GM12878 (cell line): ENCODE measurements at regions not wholly inside any gene's neighbourhood (a gene's known extent, or its start where the extent isn't known, plus 50 kb on each side); places are given as distances from the start of the nearest gene placed in this dataset.

Experiments
- ATAC-seq: fragments of 200-7000 bp; cut with Tn5 transposase; 3 replicates; pipeline ENCODE4 v1.9.1; 2020; ENCODE audit warnings: mild to moderate bottlenecking, moderate library complexity
- BruUV-seq: library from RNA; stranded (reverse); fragments of 400-500 nt; replicated peaks from 2 replicates; lab custom pipeline; 2021; lab: Mats Ljungman, UMichigan
- CTCF ChIA-PET: fragments of 300-600 bp; sonication (Branson Sonifier 250); formaldehyde crosslinking; extraction: SDS; loops from one replicate; lab custom pipeline; 2021; ENCODE audit warnings: inconsistent platforms; lab: Yijun Ruan, JAX
- POLR2A ChIA-PET: fragments of 350-600 bp; formaldehyde crosslinking; extraction: SDS; loops from one replicate; lab custom pipeline; 2021; ENCODE audit warnings: inconsistent platforms; lab: Charles Lee
- RAD21 ChIA-PET: fragments of 300-600 bp; sonication (Branson Sonifier 250); formaldehyde crosslinking; loops from one replicate; lab custom pipeline; 2023; ENCODE audit warnings: antibody characterized with exemption; ENCODE audit not compliant: unreplicated experiment; lab: Charles Lee
- SMC1A ChIA-PET: fragments of 300-600 bp; sonication (Branson Sonifier 250); formaldehyde crosslinking; loops from one replicate; lab custom pipeline; 2023; ENCODE audit not compliant: unreplicated experiment, uncharacterized antibody; lab: Charles Lee
- DNase-seq: peaks from one replicate; pipeline ENCODE4 v3.0.0-alpha.2; 2011; ENCODE audit warnings: low read depth, low spot score
- FAIRE-seq: peaks from 3 replicates; lab custom pipeline; 2011; peaks lifted over from hg19 to GRCh38; lab: Jason Lieb, UNC
- H2AFZ ChIP-seq: 2 replicates; pipeline ENCODE4 v1.6.0; 2011; ENCODE audit warnings: low read depth, low read length, control low read depth; ENCODE audit not compliant: control insufficient read depth
- H3K27ac ChIP-seq: 2 replicates; pipeline ENCODE4 v1.5.1; 2011; ENCODE audit warnings: control low read depth; ENCODE audit not compliant: control insufficient read depth, insufficient read depth
- H3K27me3 ChIP-seq, 2 experiments: replicated peaks in 1 of 2; 2 replicates each; pipeline versions ENCODE4 v1.6.0 to v1.6.1; 2011; ENCODE audit warnings: low read length in 1 of 2; ENCODE audit not compliant: control insufficient read depth in 2 of 2, insufficient read depth in 2 of 2
- H3K36me3 ChIP-seq, 2 experiments: 2 replicates each; pipeline ENCODE4 v1.5.1; 2011; ENCODE audit warnings: low read length in 1 of 2; ENCODE audit not compliant: control insufficient read depth in 2 of 2, insufficient read depth in 2 of 2
- H3K4me1 ChIP-seq: 2 replicates; pipeline ENCODE4 v1.6.1; 2011; ENCODE audit warnings: mild to moderate bottlenecking, low read length, moderate library complexity, mixed read lengths; ENCODE audit not compliant: control insufficient read depth, insufficient read depth
- H3K4me2 ChIP-seq: 2 replicates; pipeline ENCODE4 v1.6.0; 2011; ENCODE audit warnings: control low read depth; ENCODE audit not compliant: control insufficient read depth, insufficient read depth
- H3K4me3 ChIP-seq: fragments of 200-600 bp; sonication (generic); 2 replicates; pipeline ENCODE4 v1.5.1; 2016
- H3K79me2 ChIP-seq: 2 replicates; pipeline ENCODE4 v1.6.0; 2011; ENCODE audit warnings: low read length; ENCODE audit not compliant: control insufficient read depth, insufficient read depth
- H3K9ac ChIP-seq: 2 replicates; pipeline ENCODE4 v1.8.0; 2011; ENCODE audit warnings: low read length, control low read depth, mixed read lengths; ENCODE audit not compliant: control insufficient read depth, insufficient read depth
- H3K9me3 ChIP-seq: replicated peaks from 3 replicates; pipeline ENCODE4 v1.5.1; 2011; ENCODE audit warnings: mild to moderate bottlenecking, low read length; ENCODE audit not compliant: control insufficient read depth, insufficient read depth
- H4K20me1 ChIP-seq: 2 replicates; pipeline ENCODE4 v1.6.0; 2011; ENCODE audit not compliant: control insufficient read depth, insufficient read depth
- CBFB ChIP-seq: IDR thresholded peaks from 2 replicates; pipeline ENCODE4 v1.6.1; 2016; ENCODE audit warnings: antibody characterized with exemption, low read depth
- CREB1 ChIP-seq: IDR thresholded peaks from 2 replicates; pipeline ENCODE4 v1.6.1; 2012; ENCODE audit warnings: low read depth, mild to moderate bottlenecking, inconsistent platforms
- DPF2 ChIP-seq: fragments of 450-650 bp; IDR thresholded peaks from 2 replicates; pipeline ENCODE4 v1.6.1; 2017; ENCODE audit warnings: mild to moderate bottlenecking
- HCFC1 ChIP-seq: fragments of 150-350 bp; IDR thresholded peaks from 2 replicates; pipeline ENCODE4 v1.6.1; 2014; ENCODE audit warnings: low read length
- IRF3 ChIP-seq: fragments of 450-650 bp; IDR thresholded peaks from 2 replicates; pipeline ENCODE4 v1.6.1; 2014; ENCODE audit warnings: mild to moderate bottlenecking
- NFYA ChIP-seq: IDR thresholded peaks from 2 replicates; pipeline ENCODE4 v1.6.1; 2011; ENCODE audit warnings: low read depth, mild to moderate bottlenecking, low read length, improper control_type of control experiment, borderline replicate concordance
- NR2C2 ChIP-seq: IDR thresholded peaks from 2 replicates; pipeline ENCODE4 v1.6.1; 2011; ENCODE audit warnings: borderline replicate concordance, low read depth; ENCODE audit not compliant: control insufficient read depth, insufficient read length
- PKNOX1 ChIP-seq: fragments of 450-650 bp; IDR thresholded peaks from 2 replicates; pipeline ENCODE4 v1.6.1; 2016; ENCODE audit warnings: mild to moderate bottlenecking
- PRDM15 ChIP-seq: fragments of 450-650 bp; formaldehyde crosslinking; IDR thresholded peaks from 2 replicates; pipeline ENCODE4 v1.4.0; 2020; ENCODE audit warnings: mild to moderate bottlenecking, moderate library complexity
- RFX5 ChIP-seq: IDR thresholded peaks from 2 replicates; pipeline ENCODE4 v1.6.1; 2011; ENCODE audit warnings: low read depth, low read length, improper control_type of control experiment
- WRNIP1 ChIP-seq: IDR thresholded peaks from 2 replicates; pipeline ENCODE4 v1.6.1; 2011; ENCODE audit warnings: low read depth, low read length, improper control_type of control experiment, borderline replicate concordance
- ZBTB33 ChIP-seq: fragments of 450-650 bp; IDR thresholded peaks from 2 replicates; pipeline ENCODE4 v1.6.1; 2017; ENCODE audit warnings: mild to moderate bottlenecking
- WGBS: methylation state at CpG from one replicate; pipeline ENCODE4 v1.1.6; 2016; ENCODE audit warnings: low lambda C conversion rate; ENCODE audit not compliant: insufficient replicate concordance, insufficient coverage; ENCODE audit errors: missing lambda C conversion rate; 5-methylcytosine and 5-hydroxymethylcytosine counted together
- in situ Hi-C: fragments of 300-500 bp; cut with MboI; formaldehyde crosslinking; loops from 9 replicates; pipeline ENCODE4 v1.14.3; 2018; ENCODE audit warnings: mixed read lengths
- intact Hi-C: fragments of 100-400 bp; cut with micrococcal nuclease; formaldehyde crosslinking; loops from one replicate; pipeline ENCODE4 v1.14.2; 2022; ENCODE audit not compliant: unreplicated experiment

GRCh38 chr20:12256806-12257205 is 339.1 kb downstream of the BTBD3 start (continued):
- TF ChIP-seq PRDM15 (CRISPR knock-in tag) = no peak
- no peak for TF ChIP-seq HCFC1
- no peak for TF ChIP-seq NFYA

GRCh38 chr20:12262747-12263146 is 345.1 kb downstream of the BTBD3 start:
- H3K36me3 ChIP-seq = no peaks in the 10 kb centered on the region
- ChIA-PET CTCF (no interaction called here), RAD21 (no interaction called here), SMC1A (interaction anchor here (0.7 kb wide), 1 partner anchor 658 kb away, joined by 3 read pairs; no protein-coding TSS in a partner anchor), POLR2A (no interaction called here)
- H3K9ac ChIP-seq = no peak overlapping the region
- BruUV-seq = no TSS peak
- H3K4me1 ChIP-seq = no peaks in the 10 kb centered on the region
- H3K4me3 ChIP-seq = no peak overlapping the region
- H4K20me1 ChIP-seq = no peaks in the 10 kb centered on the region
- ATAC-seq (no peak), FAIRE-seq (no peak), DNase-seq (no peak)
- H3K79me2 ChIP-seq = no peaks in the 10 kb centered on the region
- 49% methylated on average over 10 of the region's 10 CpGs for WGBS
- TF ChIP-seq NR2C2 = no peak
- no peak for TF ChIP-seq PKNOX1
- no peak for TF ChIP-seq WRNIP1
- no peak for TF ChIP-seq ZBTB33
- no peak for TF ChIP-seq DPF2
- no peak for TF ChIP-seq CREB1
- TF ChIP-seq RFX5 = no peak
- no peak for TF ChIP-seq CBFB
- no peak for TF ChIP-seq IRF3
- in situ Hi-C loops = no loop called here
- H3K9me3 ChIP-seq = no peaks in the 10 kb centered on the region
- no peak overlapping the region for H3K27ac ChIP-seq
- no peak overlapping the region for H3K4me2 ChIP-seq
- no peak overlapping the region for H2AFZ ChIP-seq
- H3K27me3 ChIP-seq = no peaks in the 10 kb centered on the region
- intact Hi-C loops = no loop called here
